Mesenchymal stem cell (in vitro differentiated cells and primary cell): ENCODE measurements at regions not wholly inside any gene's neighbourhood (a gene's known extent, or its start where the extent isn't known, plus 50 kb on each side); places are given as distances from the start of the nearest gene placed in this dataset.
"Not testable (repeated sequence)": the region's sequence is repeated elsewhere in the genome, so short reads cannot be mapped to it uniquely, and the experiment has no call there.

ENCODE experiments used
- DNase-seq: peaks from one replicate; pipeline ENCODE4 v3.0.0-alpha.2; 2013
- H2AFZ ChIP-seq: one replicate; pipeline ENCODE4 v1.6.1; 2013; ENCODE audit warnings: low read depth, mild to moderate bottlenecking, control low read depth, inconsistent platforms, low read length, moderate library complexity
- H2AK5ac ChIP-seq: 2 replicates; pipeline ENCODE4 v1.6.1; 2013; ENCODE audit warnings: low read length, moderate library complexity, mild to moderate bottlenecking, inconsistent platforms; ENCODE audit not compliant: severe bottlenecking
- H2BK120ac ChIP-seq: one replicate; pipeline ENCODE4 v1.6.1; 2013; ENCODE audit warnings: low read depth, mild to moderate bottlenecking, inconsistent platforms, low read length, moderate library complexity
- H2BK12ac ChIP-seq, 2 experiments: one replicate each; pipeline ENCODE4 v1.6.1; 2013; ENCODE audit warnings: inconsistent platforms in 2 of 2, low read length in 2 of 2, mild to moderate bottlenecking in 2 of 2, moderate library complexity in 2 of 2, control low read depth in 1 of 2
- H2BK15ac ChIP-seq: one replicate; pipeline ENCODE4 v1.6.1; 2013; ENCODE audit warnings: mild to moderate bottlenecking, low read depth, inconsistent platforms; ENCODE audit not compliant: poor library complexity, severe bottlenecking
- H2BK5ac ChIP-seq: 2 replicates; pipeline ENCODE4 v1.6.1; 2013; ENCODE audit warnings: low read depth, mild to moderate bottlenecking, low read length, control low read depth, inconsistent platforms; ENCODE audit not compliant: poor library complexity, severe bottlenecking
- H3K14ac ChIP-seq, 2 experiments: one replicate each; pipeline ENCODE4 v1.6.1; 2013; ENCODE audit warnings: inconsistent platforms in 2 of 2, low read length in 2 of 2, control low read depth in 1 of 2, mild to moderate bottlenecking in 1 of 2, moderate library complexity in 1 of 2
- H3K18ac ChIP-seq, 2 experiments: one replicate each; pipeline ENCODE4 v1.6.1; 2013; ENCODE audit warnings: inconsistent platforms in 2 of 2, low read length in 2 of 2, control low read depth in 1 of 2, low read depth in 1 of 2, mild to moderate bottlenecking in 1 of 2
- H3K23ac ChIP-seq, 2 experiments: one replicate each; pipeline ENCODE4 v1.6.1; 2013; ENCODE audit warnings: inconsistent platforms in 2 of 2, low read length in 2 of 2, mild to moderate bottlenecking in 2 of 2, moderate library complexity in 2 of 2, control low read depth in 1 of 2
- H3K27ac ChIP-seq: 2 replicates; pipeline ENCODE4 v1.5.1; 2013; ENCODE audit warnings: mild to moderate bottlenecking, moderate library complexity, low read length, control low read depth, inconsistent platforms; ENCODE audit not compliant: poor library complexity, severe bottlenecking
- H3K27me3 ChIP-seq, 2 experiments: 2 replicates each; pipeline versions ENCODE4 v1.6.1 to v1.7.0; 2013; ENCODE audit warnings: low read length in 2 of 2, mild to moderate bottlenecking in 2 of 2, moderate library complexity in 2 of 2, control low read depth in 1 of 2, inconsistent platforms in 1 of 2; ENCODE audit not compliant: control insufficient read depth in 1 of 2, insufficient read depth in 1 of 2
- H3K36me3 ChIP-seq, 2 experiments: 2 replicates each; pipeline versions ENCODE4 v1.6.1 to v1.7.0; 2013; ENCODE audit warnings: low read length in 2 of 2, control low read depth in 1 of 2, inconsistent platforms in 1 of 2, low read depth in 1 of 2, mild to moderate bottlenecking in 1 of 2; ENCODE audit not compliant: insufficient read depth in 2 of 2, control insufficient read depth in 1 of 2
- H3K4ac ChIP-seq, 2 experiments: one replicate each; pipeline ENCODE4 v1.6.1; 2013; ENCODE audit warnings: inconsistent platforms in 2 of 2, low read length in 2 of 2, mild to moderate bottlenecking in 2 of 2, moderate library complexity in 2 of 2, control low read depth in 1 of 2, low read depth in 1 of 2
- H3K4me1 ChIP-seq: 2 replicates; pipeline ENCODE4 v1.6.1; 2013; ENCODE audit warnings: low read depth, low read length, control low read depth; ENCODE audit not compliant: control insufficient read depth, insufficient read depth
- H3K4me2 ChIP-seq: 2 replicates; pipeline ENCODE4 v1.6.1; 2013; ENCODE audit warnings: low read length, mild to moderate bottlenecking, inconsistent platforms; ENCODE audit not compliant: poor library complexity, severe bottlenecking
- H3K4me3 ChIP-seq, 2 experiments: 2 replicates each; pipeline versions ENCODE4 v1.5.1 to v1.7.0; 2013; ENCODE audit warnings: low read length in 2 of 2, mild to moderate bottlenecking in 2 of 2, control low read depth in 1 of 2, low read depth in 1 of 2; ENCODE audit not compliant: insufficient read depth in 1 of 2
- H3K79me1 ChIP-seq: replicated peaks from 2 replicates; pipeline ENCODE4 v1.6.1; 2013; ENCODE audit warnings: mild to moderate bottlenecking, control low read depth, low read length, inconsistent platforms; ENCODE audit not compliant: poor library complexity, severe bottlenecking
- H3K9ac ChIP-seq: 2 replicates; pipeline ENCODE4 v1.7.0; 2013; ENCODE audit warnings: mild to moderate bottlenecking, low read length, moderate library complexity
- H3K9me3 ChIP-seq: 2 replicates; pipeline ENCODE4 v1.7.0; 2013; ENCODE audit warnings: mild to moderate bottlenecking, low read length; ENCODE audit not compliant: control insufficient read depth
- H4K8ac ChIP-seq: one replicate; pipeline ENCODE4 v1.6.1; 2013; ENCODE audit warnings: inconsistent platforms, mild to moderate bottlenecking, low read length, moderate library complexity
- H4K91ac ChIP-seq: one replicate; pipeline ENCODE4 v1.6.1; 2013; ENCODE audit warnings: mild to moderate bottlenecking, low read length, inconsistent platforms
- WGBS: methylation state at CpG from one replicate; pipeline ENCODE4 v1.1.7; 2013; ENCODE audit warnings: mixed read lengths; 5-methylcytosine and 5-hydroxymethylcytosine counted together

- Histone ChIP-seq H2BK15ac (no peak overlapping the region), H2AFZ (no peak overlapping the region), H2AK5ac (no peak overlapping the region), H3K9ac (no peak overlapping the region), H2BK120ac (no peak overlapping the region), H3K18ac (no peak overlapping the region), H3K27me3 (no peaks in the 10 kb centered on the region), H3K23ac (no peak overlapping the region), H3K14ac (no peak overlapping the region), H3K27ac (no peak overlapping the region), H3K4ac (no peak overlapping the region), H2BK12ac (no peak overlapping the region), H4K91ac (no peak overlapping the region), H3K36me3 (no peaks in the 10 kb centered on the region), H3K4me3 (no peak overlapping the region), H2BK5ac (no peak overlapping the region), H3K4me2 (no peak overlapping the region), H3K79me1 (no peaks in the 10 kb centered on the region), H3K9me3 (no peaks in the 10 kb centered on the region), H3K4me1 (no peaks in the 10 kb centered on the region), H4K8ac (no peak overlapping the region)
- 80% methylated on average over 2 of the region's 3 CpGs for WGBS
- DNase-seq = no peak
Measured at GRCh38 chr13:79185580-79185979, 220.5 kb downstream of the RBM26 start.

GRCh38 chr13:79183231-79183630 is 222.8 kb downstream of the RBM26 start:
- Histone ChIP-seq H2AFZ (no peak overlapping the region), H3K36me3 (no peaks in the 10 kb centered on the region), H2BK5ac (no peak overlapping the region), H3K27me3 (no peaks in the 10 kb centered on the region), H3K18ac (no peak overlapping the region), H3K23ac (no peak overlapping the region), H3K14ac (no peak overlapping the region), H2AK5ac (no peak overlapping the region), H3K27ac (no peak overlapping the region), H2BK15ac (no peak overlapping the region), H4K91ac (no peak overlapping the region), H4K8ac (no peak overlapping the region), H3K9me3 (no peaks in the 10 kb centered on the region), H3K4me2 (no peak overlapping the region), H2BK12ac (no peak overlapping the region), H3K4me3 (no peak overlapping the region), H3K79me1 (no peaks in the 10 kb centered on the region), H3K4ac (no peak overlapping the region), H3K4me1 (no peaks in the 10 kb centered on the region), H2BK120ac (no peak overlapping the region), H3K9ac (no peak overlapping the region)
- no peak for DNase-seq
- 97% methylated on average over 2 of the region's 2 CpGs for WGBS

GRCh38 chr13:79173691-79174090 is 232.4 kb downstream of the RBM26 start:
- not testable (repeated sequence) for H3K18ac ChIP-seq, H2BK5ac ChIP-seq

GRCh38 chr13:79172924-79173323 is 233.1 kb downstream of the RBM26 start:
- not testable (repeated sequence) for H3K27ac ChIP-seq, H2BK15ac ChIP-seq, H4K91ac ChIP-seq, H4K8ac ChIP-seq, H2BK120ac ChIP-seq, H3K18ac ChIP-seq, DNase-seq, H2BK12ac ChIP-seq, H3K4me1 ChIP-seq, H3K4me3 ChIP-seq, H3K9ac ChIP-seq, H3K4me2 ChIP-seq, H3K23ac ChIP-seq, H3K14ac ChIP-seq, H2AFZ ChIP-seq, H3K4ac ChIP-seq, H3K36me3 ChIP-seq, H2AK5ac ChIP-seq, H3K79me1 ChIP-seq, H2BK5ac ChIP-seq, H3K27me3 ChIP-seq
- peaks cover 39% of the 10 kb centered on the region for H3K9me3 ChIP-seq

More at GRCh38 chr13:79173691-79174090, 232.4 kb downstream of the RBM26 start:
- not testable (repeated sequence) for H2BK15ac ChIP-seq, H3K4me1 ChIP-seq, H3K23ac ChIP-seq, H2BK120ac ChIP-seq, H3K36me3 ChIP-seq, H2AFZ ChIP-seq, H2AK5ac ChIP-seq, H3K79me1 ChIP-seq, H3K9ac ChIP-seq, H3K4me3 ChIP-seq, H3K4me2 ChIP-seq, H3K4ac ChIP-seq, H3K27me3 ChIP-seq, DNase-seq, H3K27ac ChIP-seq, H2BK12ac ChIP-seq, H4K8ac ChIP-seq, H3K14ac ChIP-seq, H4K91ac ChIP-seq
- H3K9me3 ChIP-seq = peaks cover 38% of the 10 kb centered on the region
